Erythroblast (primary cell): ENCODE measurements at regions not wholly inside any gene's neighbourhood (a gene's known extent, or its start where the extent isn't known, plus 50 kb on each side); places are given as distances from the start of the nearest gene placed in this dataset.

Source experiments
- GATA1 ChIP-seq: IDR thresholded peaks from 2 replicates; pipeline ENCODE4 v1.6.1; 2011; ENCODE audit warnings: low read depth, mild to moderate bottlenecking, control low read depth, low read length, moderate library complexity
- POLR2A ChIP-seq: IDR thresholded peaks from 2 replicates; pipeline ENCODE4 v1.6.1; 2011; ENCODE audit warnings: mild to moderate bottlenecking, low read length

DNA sequence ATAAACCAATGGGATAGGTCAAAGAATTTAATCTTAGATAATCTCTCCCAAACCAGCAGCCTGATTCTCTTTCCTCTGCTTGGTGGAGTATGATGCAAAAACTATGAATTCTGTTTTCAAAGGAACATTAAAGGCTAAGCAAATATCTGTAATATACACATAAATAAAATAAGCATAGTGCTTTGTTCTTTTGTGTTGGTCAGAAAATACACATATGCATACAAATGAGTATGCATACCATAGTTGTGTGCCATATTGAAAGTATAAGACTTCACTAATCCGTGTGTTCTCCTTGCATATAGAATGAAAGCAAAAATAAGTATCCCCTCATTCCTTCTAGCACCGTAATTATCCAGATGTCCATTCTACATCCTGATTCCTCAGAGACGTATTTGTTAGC, 1949.7 kb upstream of the CELF4 start:
- TF ChIP-seq POLR2A: no peak
- no peak for TF ChIP-seq GATA1
